ENCODE measurements at regions not wholly inside any gene's neighbourhood (a gene's known extent, or its start where the extent isn't known, plus 50 kb on each side); places are given as distances from the start of the nearest gene placed in this dataset.

- Histone ChIP-seq H3K79me2 (ENCODE audit: insufficient read depth, low read length) (no peaks in the 10 kb centered on the region), H3K9ac (ENCODE audit: low read depth, low read length, poor library complexity, severe bottlenecking) (no peak overlapping the region), H4K20me1 (ENCODE audit: insufficient read depth, low read length, poor library complexity, severe bottlenecking) (no peaks in the 10 kb centered on the region), H3K27me3 (ENCODE audit: insufficient read depth, low read length, poor library complexity, severe bottlenecking) (no peaks in the 10 kb centered on the region), H3K4me2 (ENCODE audit: low read depth, low read length, poor library complexity, severe bottlenecking) (no peak overlapping the region), H3K36me3 (ENCODE audit: insufficient read depth, low read length) (no peaks in the 10 kb centered on the region), H3K9me3 (ENCODE audit: insufficient read depth, low read depth, low read length) (no peaks in the 10 kb centered on the region), H3F3A (ENCODE audit: low read depth) (no peaks in the 10 kb centered on the region), H3K4me1 (ENCODE audit: insufficient read depth, low read length, poor library complexity, severe bottlenecking) (peaks cover 4% of the 10 kb centered on the region), H3K4me3 (ENCODE audit: low read length, poor library complexity, severe bottlenecking) (no peak overlapping the region), H2AFZ (ENCODE audit: low read length) (no peak overlapping the region), H3K9me2 (replicated peaks; ENCODE audit: low read depth, low read length) (no peaks in the 10 kb centered on the region)
- TF ChIP-seq EZH2phosphoT487 (IDR thresholded peaks at IDR 0.05; ENCODE audit: borderline replicate concordance) (no peak), CTCF (conservative IDR thresholded peaks at IDR 0.05; ENCODE audit: low read length) (no peak)
These were observed 191.7 kb upstream of the PMEPA1 start for GRCh38 chr20:57901526-57901925.

GRCh38 chr20:57900226-57900905, 190.6 kb upstream of the PMEPA1 start:
- Histone ChIP-seq H3K9me3 (ENCODE audit: insufficient read depth, low read depth, low read length) (no peaks in the 10 kb centered on the region), H3K9ac (ENCODE audit: low read depth, low read length, poor library complexity, severe bottlenecking) (no peak overlapping the region), H3K4me3 (ENCODE audit: low read length, poor library complexity, severe bottlenecking) (no peak overlapping the region), H3K4me1 (ENCODE audit: insufficient read depth, low read length, poor library complexity, severe bottlenecking) (peaks cover 4% of the 10 kb centered on the region), H4K20me1 (ENCODE audit: insufficient read depth, low read length, poor library complexity, severe bottlenecking) (no peaks in the 10 kb centered on the region), H3K4me2 (ENCODE audit: low read depth, low read length, poor library complexity, severe bottlenecking) (no peak overlapping the region), H3K36me3 (ENCODE audit: insufficient read depth, low read length) (no peaks in the 10 kb centered on the region), H3K79me2 (ENCODE audit: insufficient read depth, low read length) (no peaks in the 10 kb centered on the region), H3F3A (ENCODE audit: low read depth) (no peaks in the 10 kb centered on the region), H3K27me3 (ENCODE audit: insufficient read depth, low read length, poor library complexity, severe bottlenecking) (no peaks in the 10 kb centered on the region), H3K9me2 (replicated peaks; ENCODE audit: low read depth, low read length) (no peaks in the 10 kb centered on the region), H2AFZ (ENCODE audit: low read length) (no peak overlapping the region)
- TF ChIP-seq EZH2phosphoT487 (IDR thresholded peaks at IDR 0.05; ENCODE audit: borderline replicate concordance) = no peak
- no peak for TF ChIP-seq CTCF (conservative IDR thresholded peaks at IDR 0.05; ENCODE audit: low read length)

GRCh38 chr20:57899554-57899953, 189.7 kb upstream of the PMEPA1 start:
- H3K4me2 ChIP-seq (ENCODE audit: low read depth, low read length, poor library complexity, severe bottlenecking) = no peak overlapping the region
- H3K79me2 ChIP-seq (ENCODE audit: insufficient read depth, low read length) = no peaks in the 10 kb centered on the region
- no peaks in the 10 kb centered on the region for H3F3A ChIP-seq (ENCODE audit: low read depth)
- no peaks in the 10 kb centered on the region for H3K36me3 ChIP-seq (ENCODE audit: insufficient read depth, low read length)
- H2AFZ ChIP-seq (ENCODE audit: low read length) = no peak overlapping the region
- H3K9me3 ChIP-seq (ENCODE audit: insufficient read depth, low read depth, low read length) = no peaks in the 10 kb centered on the region
- H3K9me2 ChIP-seq (replicated peaks; ENCODE audit: low read depth, low read length) = no peaks in the 10 kb centered on the region
- peaks cover 4% of the 10 kb centered on the region for H3K4me1 ChIP-seq (ENCODE audit: insufficient read depth, low read length, poor library complexity, severe bottlenecking)
- H3K27me3 ChIP-seq (ENCODE audit: insufficient read depth, low read length, poor library complexity, severe bottlenecking) = no peaks in the 10 kb centered on the region
- no peaks in the 10 kb centered on the region for H4K20me1 ChIP-seq (ENCODE audit: insufficient read depth, low read length, poor library complexity, severe bottlenecking)
- no peak overlapping the region for H3K9ac ChIP-seq (ENCODE audit: low read depth, low read length, poor library complexity, severe bottlenecking)
- TF ChIP-seq EZH2phosphoT487 (IDR thresholded peaks at IDR 0.05; ENCODE audit: borderline replicate concordance) (no peak), CTCF (conservative IDR thresholded peaks at IDR 0.05; ENCODE audit: low read length) (no peak)
- H3K4me3 ChIP-seq (ENCODE audit: low read length, poor library complexity, severe bottlenecking) = no peak overlapping the region
